ENCODE measurements at regions not wholly inside any gene's neighbourhood (a gene's known extent, or its start where the extent isn't known, plus 50 kb on each side); places are given as distances from the start of the nearest gene placed in this dataset.
A peak's percentile ranks its signal among the peaks of the same experiment; 100 is the strongest.

DNA sequence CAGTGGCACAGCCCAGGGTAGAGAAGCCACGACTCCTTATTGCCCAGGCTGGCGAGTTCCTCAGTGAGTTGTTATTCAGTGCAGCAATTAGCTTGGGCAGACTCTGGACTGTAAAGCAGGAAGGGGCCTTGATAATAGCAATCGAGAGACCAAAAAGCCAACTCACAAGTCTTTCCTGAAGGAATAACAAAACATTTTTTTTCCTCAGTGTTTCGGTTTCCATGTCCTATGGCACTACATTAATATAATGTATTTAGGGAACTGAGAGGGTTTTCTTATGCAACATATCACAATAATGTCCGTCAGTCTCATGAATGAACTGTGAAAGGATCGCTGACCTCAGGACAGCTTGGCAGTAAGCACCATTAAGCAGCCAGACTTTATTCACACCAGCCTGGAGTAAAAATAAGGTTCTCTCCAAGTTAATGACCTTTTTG lies 248.9 kb upstream of the TBL1XR1 start:
- no peak for TF ChIP-seq MAX (IDR thresholded peaks at IDR 0.05; ENCODE audit: low read depth, low read length)
- TF ChIP-seq POLR2A (IDR thresholded peaks at IDR 0.05; ENCODE audit: extremely low read depth, insufficient read length), result no peak
- TF ChIP-seq, protein P1, sequence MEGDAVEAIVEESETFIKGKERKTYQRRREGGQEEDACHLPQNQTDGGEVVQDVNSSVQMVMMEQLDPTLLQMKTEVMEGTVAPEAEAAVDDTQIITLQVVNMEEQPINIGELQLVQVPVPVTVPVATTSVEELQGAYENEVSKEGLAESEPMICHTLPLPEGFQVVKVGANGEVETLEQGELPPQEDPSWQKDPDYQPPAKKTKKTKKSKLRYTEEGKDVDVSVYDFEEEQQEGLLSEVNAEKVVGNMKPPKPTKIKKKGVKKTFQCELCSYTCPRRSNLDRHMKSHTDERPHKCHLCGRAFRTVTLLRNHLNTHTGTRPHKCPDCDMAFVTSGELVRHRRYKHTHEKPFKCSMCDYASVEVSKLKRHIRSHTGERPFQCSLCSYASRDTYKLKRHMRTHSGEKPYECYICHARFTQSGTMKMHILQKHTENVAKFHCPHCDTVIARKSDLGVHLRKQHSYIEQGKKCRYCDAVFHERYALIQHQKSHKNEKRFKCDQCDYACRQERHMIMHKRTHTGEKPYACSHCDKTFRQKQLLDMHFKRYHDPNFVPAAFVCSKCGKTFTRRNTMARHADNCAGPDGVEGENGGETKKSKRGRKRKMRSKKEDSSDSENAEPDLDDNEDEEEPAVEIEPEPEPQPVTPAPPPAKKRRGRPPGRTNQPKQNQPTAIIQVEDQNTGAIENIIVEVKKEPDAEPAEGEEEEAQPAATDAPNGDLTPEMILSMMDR (IDR thresholded peaks at IDR 0.05; ENCODE audit: low read depth, low read length), result no peak
- TF ChIP-seq MYC (IDR thresholded peaks at IDR 0.05; ENCODE audit: low read depth, low read length), result no peak
- H3K4me3 ChIP-seq (ENCODE audit: low read depth, low read length), result no peak overlapping the region
- DNase-seq (ENCODE audit: low read depth), result no peak

GRCh38 chr3:177447938-177448337 lies 250.7 kb upstream of the TBL1XR1 start:
- TF ChIP-seq, protein P1 (IDR thresholded peaks at IDR 0.05; ENCODE audit: low read depth, low read length), result no peak
- TF ChIP-seq MYC (IDR thresholded peaks at IDR 0.05; ENCODE audit: low read depth, low read length) (no peak), MAX (IDR thresholded peaks at IDR 0.05; ENCODE audit: low read depth, low read length) (no peak), POLR2A (IDR thresholded peaks at IDR 0.05; ENCODE audit: extremely low read depth, insufficient read length) (no peak)
- DNase-seq (ENCODE audit: low read depth), result no peak
- no peak overlapping the region for H3K4me3 ChIP-seq (ENCODE audit: low read depth, low read length)

- TF ChIP-seq MAX (IDR thresholded peaks at IDR 0.05; ENCODE audit: low read depth, low read length) (no peak), POLR2A (IDR thresholded peaks at IDR 0.05; ENCODE audit: extremely low read depth, insufficient read length) (no peak), MYC (IDR thresholded peaks at IDR 0.05; ENCODE audit: low read depth, low read length) (no peak)
- TF ChIP-seq, protein P1 (IDR thresholded peaks at IDR 0.05; ENCODE audit: low read depth, low read length), result no peak
- H3K4me3 ChIP-seq (ENCODE audit: low read depth, low read length), result peak overlapping the region; percentile 44
- DNase-seq (ENCODE audit: low read depth), result peak; percentile 51
Measured at GRCh38 chr3:177448987-177449359, 251.7 kb upstream of the TBL1XR1 start.

DNA sequence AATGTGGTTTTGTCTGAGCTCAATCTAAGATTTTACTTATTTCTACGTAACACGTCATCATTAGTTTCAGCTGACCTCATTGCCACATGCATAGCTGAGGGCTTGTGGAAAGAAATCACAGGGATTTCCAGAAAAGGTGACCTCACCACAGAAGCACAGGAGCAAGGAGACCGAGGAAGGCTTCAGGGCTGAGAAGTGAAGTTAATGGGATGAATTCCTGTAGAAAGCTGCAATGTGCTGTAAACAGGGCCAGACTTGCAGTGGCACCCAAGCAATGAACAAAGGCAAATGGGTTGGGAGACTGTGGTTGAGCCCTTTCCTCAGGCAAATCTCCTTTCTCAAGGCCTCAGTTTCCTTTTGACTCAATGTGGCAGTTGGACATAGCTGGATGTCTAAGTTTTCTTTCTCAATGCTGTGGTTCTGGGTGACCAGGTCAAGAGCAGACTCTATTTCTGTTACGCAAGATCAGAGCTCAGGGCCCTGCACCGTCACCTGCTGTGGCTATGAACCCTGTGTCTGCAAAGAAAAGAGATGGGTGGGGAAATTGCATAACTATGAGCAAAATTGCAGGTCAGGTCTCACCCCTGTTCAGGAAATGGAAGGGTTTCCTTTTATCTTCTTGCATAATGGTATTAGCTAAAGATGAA lies 252.2 kb upstream of the TBL1XR1 start:
- peak; percentile 96 for DNase-seq (ENCODE audit: low read depth)
- TF ChIP-seq POLR2A (IDR thresholded peaks at IDR 0.05; ENCODE audit: extremely low read depth, insufficient read length) (no peak), MYC (IDR thresholded peaks at IDR 0.05; ENCODE audit: low read depth, low read length) (peak; percentile 46; the same call in 1 of the 2 replicates)
- H3K4me3 ChIP-seq (ENCODE audit: low read depth, low read length), result peak overlapping the region; percentile 44

DNA sequence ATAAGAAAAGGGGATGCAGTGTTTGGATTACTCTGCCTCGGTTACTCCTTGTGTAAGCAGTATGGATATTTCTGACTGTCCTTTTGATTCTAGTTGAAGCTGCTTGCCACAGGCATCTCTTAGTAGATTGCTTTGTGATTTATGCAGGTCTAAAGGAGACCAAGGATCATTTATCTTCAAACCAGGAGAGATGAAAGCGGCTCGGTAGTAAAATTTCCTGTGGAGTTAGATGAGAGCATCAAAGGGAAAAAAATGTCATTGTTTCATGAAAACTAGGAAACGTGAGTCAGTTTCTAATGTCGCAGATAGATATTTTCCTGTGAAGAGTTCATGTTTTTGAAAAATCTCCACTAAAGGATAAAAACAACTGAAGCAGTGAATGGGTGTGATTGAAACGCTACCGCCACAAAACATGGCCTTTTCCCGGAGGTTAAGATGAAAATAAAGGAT lies 254.0 kb upstream of the TBL1XR1 start:
- DNase-seq (ENCODE audit: low read depth), result no peak
- H3K4me3 ChIP-seq (ENCODE audit: low read depth, low read length), result no peak overlapping the region
- no peak for TF ChIP-seq MYC (IDR thresholded peaks at IDR 0.05; ENCODE audit: low read depth, low read length)
- TF ChIP-seq, protein P1 (IDR thresholded peaks at IDR 0.05; ENCODE audit: low read depth, low read length), result no peak
- TF ChIP-seq MAX (IDR thresholded peaks at IDR 0.05; ENCODE audit: low read depth, low read length), result no peak
- TF ChIP-seq POLR2A (IDR thresholded peaks at IDR 0.05; ENCODE audit: extremely low read depth, insufficient read length), result no peak

- no peak overlapping the region for H3K4me3 ChIP-seq (ENCODE audit: low read depth, low read length)
- DNase-seq (ENCODE audit: low read depth), result peak; percentile 43
- TF ChIP-seq, protein P1 (IDR thresholded peaks at IDR 0.05; ENCODE audit: low read depth, low read length), result no peak
- TF ChIP-seq MYC (IDR thresholded peaks at IDR 0.05; ENCODE audit: low read depth, low read length), result no peak
- TF ChIP-seq MAX (IDR thresholded peaks at IDR 0.05; ENCODE audit: low read depth, low read length), result no peak
- TF ChIP-seq POLR2A (IDR thresholded peaks at IDR 0.05; ENCODE audit: extremely low read depth, insufficient read length), result no peak
Measured at GRCh38 chr3:177451864-177452830, 254.9 kb upstream of the TBL1XR1 start.
